ENCODE measurements at regions not wholly inside any gene's neighbourhood (a gene's known extent, or its start where the extent isn't known, plus 50 kb on each side); places are given as distances from the start of the nearest gene placed in this dataset.

DNA sequence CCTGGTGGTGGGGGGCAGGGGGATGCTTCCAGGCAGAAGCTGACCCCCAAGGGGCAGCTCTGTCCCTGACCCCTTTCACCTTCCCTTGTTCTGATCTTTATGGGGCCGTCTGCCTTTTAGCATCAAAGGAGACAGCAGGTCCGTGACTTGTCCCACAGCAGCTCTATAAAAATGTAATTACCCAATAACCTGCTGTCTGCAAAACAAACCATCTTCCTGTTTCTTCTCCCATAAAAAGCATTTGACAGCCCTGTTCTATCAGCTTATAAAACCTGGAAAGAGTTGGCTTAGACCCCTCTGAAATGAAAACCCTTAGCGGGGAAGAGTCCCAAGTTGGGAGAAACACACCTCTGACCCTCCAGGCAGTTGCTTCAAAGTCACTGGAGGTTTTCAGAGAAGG is 416.9 kb downstream of the MED13L start:
- H4K20me1 ChIP-seq = no peaks in the 10 kb centered on the region
- no peaks in the 10 kb centered on the region for H3K27me3 ChIP-seq
- H3K4me3 ChIP-seq = no peak overlapping the region
- no peaks in the 10 kb centered on the region for H3K9me3 ChIP-seq
- H3K4me2 ChIP-seq = no peak overlapping the region
- TF ChIP-seq Cebpa-rat (IDR thresholded peaks at IDR 0.05) = no peak
- H3K4me1 ChIP-seq = peaks cover 14% of the 10 kb centered on the region
- H3K27ac ChIP-seq = no peak overlapping the region
- H3K9ac ChIP-seq = no peak overlapping the region
- H3K36me3 ChIP-seq = no peaks in the 10 kb centered on the region

DNA sequence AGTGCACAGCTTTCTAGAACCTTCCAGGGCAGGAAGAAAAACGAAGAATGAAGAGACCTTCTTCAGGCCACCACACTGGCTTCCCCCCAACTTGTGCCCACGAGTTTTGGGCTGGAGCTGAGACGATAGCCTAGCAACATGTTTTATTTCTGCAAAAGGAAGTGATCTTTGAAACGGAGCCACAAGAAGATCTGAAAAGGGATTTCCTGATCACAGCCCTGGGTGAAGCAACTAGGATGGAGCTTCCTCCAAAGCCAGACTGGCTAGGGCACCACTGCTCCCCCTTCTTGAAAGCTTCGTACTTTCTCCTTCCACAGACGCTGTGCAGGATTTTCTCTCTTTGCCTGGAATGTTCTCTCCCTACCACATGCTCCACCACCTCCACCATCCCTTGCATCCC is 418.3 kb downstream of the MED13L start:
- TF ChIP-seq Cebpa-rat (IDR thresholded peaks at IDR 0.05) = no peak
- Histone ChIP-seq H3K27ac (peak overlapping the region; percentile 26; the same call in 1 of the 2 replicates), H3K4me2 (peak overlapping the region; percentile 65), H3K4me3 (no peak overlapping the region), H4K20me1 (no peaks in the 10 kb centered on the region), H3K27me3 (no peaks in the 10 kb centered on the region), H3K4me1 (peaks cover 14% of the 10 kb centered on the region), H3K9me3 (no peaks in the 10 kb centered on the region), H3K9ac (no peak overlapping the region), H3K36me3 (no peaks in the 10 kb centered on the region)

DNA sequence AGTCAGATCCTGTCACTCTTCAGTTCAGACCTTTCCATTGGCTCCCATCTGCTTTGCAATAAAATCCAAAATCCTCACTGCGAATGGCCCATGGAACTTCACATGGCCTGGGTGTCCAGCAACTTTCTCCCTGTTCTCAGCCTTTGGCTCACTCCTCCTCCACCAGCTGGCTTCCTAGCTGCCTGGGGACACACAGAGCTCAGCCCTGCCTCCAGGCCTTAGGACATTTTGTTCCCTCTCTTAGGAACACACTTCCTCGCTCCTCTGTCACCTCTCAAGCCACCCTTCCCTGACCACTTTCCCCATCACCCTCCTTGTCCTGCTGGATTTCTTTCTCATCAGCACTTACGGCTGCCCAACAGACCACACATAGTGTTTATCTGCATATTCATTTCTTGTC is 419.6 kb downstream of the MED13L start:
- H4K20me1 ChIP-seq = no peaks in the 10 kb centered on the region
- no peaks in the 10 kb centered on the region for H3K27me3 ChIP-seq
- H3K4me1 ChIP-seq = peaks cover 14% of the 10 kb centered on the region
- H3K4me2 ChIP-seq = no peak overlapping the region
- H3K9me3 ChIP-seq = no peaks in the 10 kb centered on the region
- H3K9ac ChIP-seq = no peak overlapping the region
- no peaks in the 10 kb centered on the region for H3K36me3 ChIP-seq
- H3K27ac ChIP-seq = no peak overlapping the region
- no peak for TF ChIP-seq Cebpa-rat (IDR thresholded peaks at IDR 0.05)
- H3K4me3 ChIP-seq = no peak overlapping the region

DNA sequence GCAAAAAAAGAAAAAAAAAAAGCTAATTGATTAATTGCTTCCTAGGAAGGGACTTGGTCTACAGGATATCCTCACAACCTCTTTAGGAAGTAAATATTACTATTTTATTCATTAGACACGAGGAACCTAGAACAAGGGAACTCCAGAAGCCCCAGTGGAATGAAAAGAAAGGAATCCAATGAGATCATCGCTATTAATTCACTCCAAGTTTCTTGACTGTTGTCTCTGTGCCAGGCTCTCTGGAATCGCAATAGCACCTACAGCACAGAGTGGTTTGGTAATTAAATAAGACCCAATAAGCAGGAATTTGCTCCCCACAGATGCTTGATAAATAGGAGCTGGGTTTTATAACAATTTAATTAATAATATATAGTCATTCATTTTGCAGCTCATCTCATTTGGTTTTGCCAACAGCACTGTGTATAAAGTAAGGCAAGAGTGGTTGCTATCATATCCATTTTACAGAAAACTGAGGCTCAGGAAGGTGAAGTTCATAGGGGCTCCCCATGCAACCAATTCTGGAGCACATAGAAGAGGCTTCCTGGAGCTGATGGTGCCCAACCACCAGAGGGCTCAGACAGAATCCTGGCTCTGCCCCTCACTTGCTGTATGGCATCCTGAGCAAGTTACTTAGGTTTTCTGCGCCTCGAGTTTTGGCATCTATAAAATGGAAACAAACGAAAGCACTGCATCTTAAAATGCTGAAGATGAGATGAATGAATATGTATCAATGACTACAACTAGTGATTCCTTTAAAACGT is 420.2 kb downstream of the MED13L start:
- H3K36me3 ChIP-seq = no peaks in the 10 kb centered on the region
- H3K4me2 ChIP-seq = no peak overlapping the region
- H3K9ac ChIP-seq = no peak overlapping the region
- no peaks in the 10 kb centered on the region for H3K27me3 ChIP-seq
- H3K4me3 ChIP-seq = no peak overlapping the region
- no peaks in the 10 kb centered on the region for H3K9me3 ChIP-seq
- H3K4me1 ChIP-seq = peaks cover 14% of the 10 kb centered on the region
- no peak for TF ChIP-seq Cebpa-rat (IDR thresholded peaks at IDR 0.05)
- H4K20me1 ChIP-seq = no peaks in the 10 kb centered on the region
- no peak overlapping the region for H3K27ac ChIP-seq

DNA sequence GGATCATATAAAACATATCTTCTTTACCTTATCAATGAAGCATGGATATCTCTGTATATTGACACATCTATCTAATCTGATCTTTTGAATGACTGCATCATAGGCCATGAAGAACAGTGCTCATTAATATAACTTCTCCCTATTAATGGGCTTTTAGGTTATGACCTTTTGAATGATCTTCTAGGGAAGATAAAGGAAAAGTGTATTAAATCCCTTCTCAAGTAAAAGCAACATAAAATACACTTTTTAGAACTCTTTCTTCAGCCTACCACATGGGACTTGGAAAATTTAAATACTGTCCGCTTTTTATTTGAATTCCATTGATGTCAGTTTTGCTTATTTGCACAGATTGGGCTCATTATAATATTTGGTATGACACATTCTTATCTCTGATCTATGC is 425.4 kb downstream of the MED13L start:
- Histone ChIP-seq H3K27ac (no peak overlapping the region), H3K36me3 (no peaks in the 10 kb centered on the region), H3K9me3 (0 out of 2 replicates have a peak, but pooled peaks cover 4% of the 10 kb centered on the region), H4K20me1 (no peaks in the 10 kb centered on the region), H3K4me3 (no peak overlapping the region), H3K4me2 (no peak overlapping the region), H3K9ac (no peak overlapping the region), H3K27me3 (no peaks in the 10 kb centered on the region), H3K4me1 (no peaks in the 10 kb centered on the region)
- no peak for TF ChIP-seq Cebpa-rat (IDR thresholded peaks at IDR 0.05)

DNA sequence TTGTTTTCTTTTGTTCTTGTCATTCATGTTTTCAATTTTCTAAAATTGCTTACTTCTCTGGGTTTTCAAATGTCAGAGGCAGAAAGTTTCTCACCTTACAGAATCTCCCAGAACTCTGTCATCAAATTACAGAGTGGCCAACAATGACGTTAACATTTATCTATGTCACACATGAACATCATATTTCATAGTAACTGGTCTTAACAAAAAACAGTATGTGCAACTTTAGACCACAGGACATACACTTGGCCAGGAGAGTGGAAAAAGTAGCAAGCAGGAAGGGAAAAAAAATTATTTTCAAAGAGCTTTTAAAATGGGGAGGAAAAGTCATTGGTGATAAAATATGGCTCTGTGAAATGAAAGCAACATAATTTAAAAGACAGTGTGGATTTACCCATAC is 426.5 kb downstream of the MED13L start:
- H3K4me2 ChIP-seq = no peak overlapping the region
- TF ChIP-seq Cebpa-rat (IDR thresholded peaks at IDR 0.05) = no peak
- no peaks in the 10 kb centered on the region for H3K27me3 ChIP-seq
- H4K20me1 ChIP-seq = no peaks in the 10 kb centered on the region
- no peak overlapping the region for H3K4me3 ChIP-seq
- H3K27ac ChIP-seq = no peak overlapping the region
- H3K4me1 ChIP-seq = no peaks in the 10 kb centered on the region
- 0 out of 2 replicates have a peak, but pooled peaks cover 4% of the 10 kb centered on the region for H3K9me3 ChIP-seq
- no peak overlapping the region for H3K9ac ChIP-seq
- H3K36me3 ChIP-seq = no peaks in the 10 kb centered on the region

DNA sequence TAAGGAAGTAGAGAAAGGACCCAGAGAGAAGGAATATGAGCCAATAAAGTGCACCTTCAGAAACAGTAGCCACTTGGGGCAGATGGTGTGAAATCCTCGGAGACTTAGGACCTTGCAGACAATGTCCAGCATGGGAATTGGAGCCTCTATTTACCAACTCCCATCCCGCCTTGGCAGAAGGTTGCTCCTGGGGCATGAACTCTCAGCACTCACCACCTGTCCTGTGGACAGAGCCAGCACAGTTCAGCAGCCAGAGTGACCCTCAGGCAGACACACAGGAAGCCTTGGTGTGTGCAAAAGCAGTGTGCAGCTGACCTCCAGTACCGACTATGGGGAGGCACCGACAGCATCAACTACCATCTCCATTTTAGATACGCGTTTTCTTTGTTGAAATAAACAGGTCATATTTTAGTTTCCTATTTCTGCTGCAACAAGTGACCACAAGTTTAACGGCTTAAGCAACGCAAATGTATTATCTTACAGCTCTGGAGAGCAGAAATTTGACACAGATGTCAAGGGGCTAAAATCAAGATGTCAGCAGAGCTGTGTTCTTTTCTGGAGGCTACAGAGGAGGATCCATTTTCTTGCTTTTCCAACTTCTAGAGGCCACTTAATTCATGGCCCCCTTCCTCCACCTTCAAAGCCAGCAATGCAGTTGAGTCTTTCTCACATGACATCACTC is 428.1 kb downstream of the MED13L start:
- H3K9ac ChIP-seq = no peak overlapping the region
- H3K4me3 ChIP-seq = no peak overlapping the region
- no peak overlapping the region for H3K4me2 ChIP-seq
- H4K20me1 ChIP-seq = no peaks in the 10 kb centered on the region
- H3K4me1 ChIP-seq = no peaks in the 10 kb centered on the region
- H3K36me3 ChIP-seq = no peaks in the 10 kb centered on the region
- H3K27ac ChIP-seq = no peak overlapping the region
- 0 out of 2 replicates have a peak, but pooled peaks cover 4% of the 10 kb centered on the region for H3K9me3 ChIP-seq
- no peak for TF ChIP-seq Cebpa-rat (IDR thresholded peaks at IDR 0.05)
- no peaks in the 10 kb centered on the region for H3K27me3 ChIP-seq

DNA sequence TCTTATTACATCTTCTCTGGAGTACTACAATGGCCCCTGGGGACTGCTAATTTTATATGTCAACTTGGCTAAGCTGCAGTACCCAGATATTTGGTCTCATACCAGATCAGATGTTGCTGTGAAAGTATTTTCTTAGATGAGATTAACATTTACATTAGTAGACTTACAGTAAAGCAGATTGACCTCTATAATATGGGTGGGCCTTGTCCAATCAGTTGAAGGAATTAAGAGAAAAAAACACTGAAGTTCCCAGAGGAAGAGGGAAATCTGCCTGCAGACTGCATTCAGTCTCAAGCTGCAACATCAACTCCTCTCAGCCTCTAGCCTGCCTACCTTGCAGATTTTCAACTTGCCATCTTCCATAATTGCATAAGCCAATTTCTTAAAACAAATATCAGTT is 430.1 kb downstream of the MED13L start:
- Histone ChIP-seq H3K27me3 (no peaks in the 10 kb centered on the region), H3K9me3 (0 out of 2 replicates have a peak, but pooled peaks cover 4% of the 10 kb centered on the region), H3K4me1 (no peaks in the 10 kb centered on the region), H3K27ac (no peak overlapping the region), H3K4me3 (no peak overlapping the region), H4K20me1 (no peaks in the 10 kb centered on the region), H3K9ac (no peak overlapping the region), H3K36me3 (no peaks in the 10 kb centered on the region), H3K4me2 (no peak overlapping the region)
- no peak for TF ChIP-seq Cebpa-rat (IDR thresholded peaks at IDR 0.05)

DNA sequence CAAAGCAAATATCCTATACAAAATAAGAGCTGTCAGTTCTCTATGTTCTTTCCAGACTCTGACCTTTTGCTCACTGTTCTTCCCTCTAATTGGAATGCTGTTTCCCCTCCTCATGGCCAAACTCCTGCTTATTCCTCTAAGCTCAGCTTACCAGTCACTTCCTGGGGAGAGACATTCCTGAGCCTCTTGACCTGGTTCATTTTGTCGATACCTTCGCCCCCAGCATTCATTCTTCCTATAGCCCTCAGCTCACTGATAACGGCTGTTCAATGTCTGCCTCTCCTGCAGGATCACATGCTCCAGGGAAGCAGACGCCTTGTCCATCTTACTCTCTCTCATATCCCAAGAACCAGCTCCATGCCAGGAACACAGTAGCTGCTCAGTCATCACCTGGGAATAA is 431.0 kb downstream of the MED13L start:
- no peak overlapping the region for H3K27ac ChIP-seq
- H3K9ac ChIP-seq = no peak overlapping the region
- H3K4me2 ChIP-seq = no peak overlapping the region
- H4K20me1 ChIP-seq = no peaks in the 10 kb centered on the region
- H3K4me3 ChIP-seq = no peak overlapping the region
- no peaks in the 10 kb centered on the region for H3K27me3 ChIP-seq
- 0 out of 2 replicates have a peak, but pooled peaks cover 4% of the 10 kb centered on the region for H3K9me3 ChIP-seq
- H3K36me3 ChIP-seq = no peaks in the 10 kb centered on the region
- no peak for TF ChIP-seq Cebpa-rat (IDR thresholded peaks at IDR 0.05)
- no peaks in the 10 kb centered on the region for H3K4me1 ChIP-seq

DNA sequence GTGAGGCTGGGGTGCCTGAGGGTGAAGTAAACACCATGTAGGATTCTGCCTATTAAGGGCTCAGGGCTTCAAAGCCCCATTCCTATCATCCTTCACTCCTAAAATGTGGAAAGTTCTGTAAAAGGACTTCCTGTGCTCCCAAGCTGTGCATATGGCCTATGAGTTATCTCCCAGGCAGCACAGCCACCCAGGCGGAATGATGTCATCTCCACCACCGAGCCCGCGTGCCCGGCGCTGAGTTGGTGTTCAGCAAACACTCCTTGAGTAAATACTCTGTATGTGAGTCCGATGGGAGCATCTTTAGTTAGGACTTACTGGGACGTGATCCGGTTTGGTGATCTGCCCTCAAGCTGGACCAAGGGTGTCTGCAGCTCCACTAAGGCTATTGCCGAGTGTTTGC is 437.3 kb downstream of the MED13L start:
- Histone ChIP-seq H3K27ac (no peak overlapping the region), H3K4me1 (no peaks in the 10 kb centered on the region), H3K9me3 (no peaks in the 10 kb centered on the region), H3K4me2 (no peak overlapping the region), H4K20me1 (no peaks in the 10 kb centered on the region), H3K27me3 (no peaks in the 10 kb centered on the region), H3K36me3 (no peaks in the 10 kb centered on the region), H3K4me3 (no peak overlapping the region), H3K9ac (no peak overlapping the region)
- no peak for TF ChIP-seq Cebpa-rat (IDR thresholded peaks at IDR 0.05)

All from BLaER1 (cell line).